ENCODE measurements at regions not wholly inside any gene's neighbourhood (a gene's known extent, or its start where the extent isn't known, plus 50 kb on each side); places are given as distances from the start of the nearest gene placed in this dataset.

DNA sequence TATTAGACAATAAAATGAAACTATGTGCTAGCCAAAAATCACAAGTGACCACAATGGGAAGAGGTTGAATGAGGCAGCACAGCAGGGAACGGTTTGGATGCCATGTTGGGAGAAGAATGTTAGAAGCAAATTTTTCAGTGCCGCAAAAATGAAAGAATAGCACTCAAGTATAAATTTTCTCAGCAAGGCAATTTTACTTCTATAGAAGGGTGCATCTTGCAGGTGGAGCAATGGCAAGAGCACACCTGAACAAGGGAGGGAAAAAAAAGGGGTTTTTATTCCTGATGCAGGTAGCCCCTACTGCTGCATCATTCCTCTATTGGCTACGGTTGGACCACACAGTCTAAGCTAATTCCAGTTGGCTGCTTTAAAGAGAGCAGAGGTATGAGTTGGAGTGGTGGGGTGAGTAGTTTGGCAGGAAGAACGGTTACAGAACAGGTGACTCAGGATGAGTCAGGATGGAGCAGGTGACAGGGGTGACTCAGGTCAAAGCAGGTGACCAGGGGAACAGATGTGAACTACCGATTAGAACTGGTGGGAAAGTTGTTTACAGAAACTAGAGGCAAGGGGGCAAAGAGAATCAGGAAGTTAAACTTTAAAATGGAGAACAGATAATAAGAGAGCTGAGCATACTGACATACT, 301.1 kb upstream of the NRIP1 start:
- DNase-seq (ENCODE audit: low read depth in 6 of 9, low spot score in 9 of 9), result no peak
- Histone ChIP-seq H3K4me1 (ENCODE audit: control insufficient read depth in 2 of 2, insufficient read depth in 2 of 2, low read length in 2 of 2) (no peaks in the 10 kb centered on the region), H3K4me3 (ENCODE audit: low read length in 2 of 2) (no peak overlapping the region), H3K27me3 (ENCODE audit: control insufficient read depth in 2 of 2, insufficient read depth in 1 of 2, low read length in 1 of 2) (no peaks in the 10 kb centered on the region), H3K36me3 (ENCODE audit: control insufficient read depth in 2 of 2, insufficient read depth in 2 of 2, low read length in 1 of 2) (no peaks in the 10 kb centered on the region), H3K9me3 (ENCODE audit: control insufficient read depth in 2 of 2, insufficient read depth in 1 of 2, low read length in 1 of 2) (peaks cover 0 to 6% of the 10 kb centered on the region in 2 donors), H3K27ac (ENCODE audit: low read depth in 1 of 2, low read length in 1 of 2) (no peak overlapping the region)
- WGBS, result 96% methylated on average over 5 of the region's 5 CpGs

DNA sequence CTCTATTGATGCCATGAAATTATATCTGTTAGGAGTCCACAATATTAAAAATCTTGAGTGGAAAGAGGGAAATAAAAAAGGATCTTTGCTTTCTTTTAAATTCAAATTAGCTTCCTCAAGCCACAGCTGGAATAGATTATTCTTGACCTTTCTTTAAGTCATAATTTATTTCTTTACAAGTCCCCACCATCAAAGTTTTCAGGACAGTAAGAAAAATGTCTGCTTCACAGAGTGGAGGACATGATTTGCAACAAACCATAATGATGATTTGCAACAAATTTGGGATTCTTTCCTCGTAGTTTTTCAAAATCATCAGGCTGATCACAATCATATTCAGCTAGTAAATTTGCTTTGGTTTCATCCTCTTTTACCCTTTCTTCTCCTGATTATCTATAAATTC, 301.8 kb upstream of the NRIP1 start:
- H3K36me3 ChIP-seq (ENCODE audit: control insufficient read depth in 2 of 2, insufficient read depth in 2 of 2, low read length in 1 of 2), result no peaks in the 10 kb centered on the region
- H3K4me1 ChIP-seq (ENCODE audit: control insufficient read depth in 2 of 2, insufficient read depth in 2 of 2, low read length in 2 of 2), result no peaks in the 10 kb centered on the region
- H3K9me3 ChIP-seq (ENCODE audit: control insufficient read depth in 2 of 2, insufficient read depth in 1 of 2, low read length in 1 of 2), result peaks cover 0 to 6% of the 10 kb centered on the region in 2 donors
- no peaks in the 10 kb centered on the region for H3K27me3 ChIP-seq (ENCODE audit: control insufficient read depth in 2 of 2, insufficient read depth in 1 of 2, low read length in 1 of 2)
- no peak overlapping the region for H3K27ac ChIP-seq (ENCODE audit: low read depth in 1 of 2, low read length in 1 of 2)
- no peak overlapping the region for H3K4me3 ChIP-seq (ENCODE audit: low read length in 2 of 2)
- no peak for DNase-seq (ENCODE audit: low read depth in 6 of 9, low spot score in 9 of 9)
- WGBS, result 96% methylated on average over 1 of the region's 1 CpG

DNA sequence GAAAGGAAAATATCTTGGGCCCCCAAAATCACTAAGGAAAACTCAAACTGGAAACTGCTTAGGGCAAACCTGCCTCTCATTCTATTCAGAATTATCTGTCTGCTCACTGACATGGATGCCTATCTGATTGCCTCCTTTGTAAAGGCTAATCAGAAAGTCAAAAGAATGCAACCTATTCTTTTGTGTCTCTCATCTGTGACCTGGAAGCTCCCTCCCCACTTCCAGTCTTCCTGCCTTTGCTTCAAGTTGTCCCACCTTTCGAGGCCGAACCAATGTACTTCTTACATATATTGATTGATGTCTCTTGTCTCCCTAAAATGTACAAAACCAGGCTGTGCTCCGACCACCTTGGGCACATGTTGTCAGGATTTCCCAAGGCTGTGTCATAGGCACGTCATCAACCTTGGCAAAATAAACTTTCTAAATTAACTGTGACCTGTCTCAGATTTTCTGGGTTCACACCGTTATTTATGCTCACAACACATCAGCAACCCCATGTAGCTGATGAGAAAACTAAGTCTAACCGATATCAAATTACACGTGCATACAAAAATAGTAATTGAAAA, 302.3 kb upstream of the NRIP1 start:
- WGBS, result 95% methylated on average over 7 of the region's 7 CpGs
- Histone ChIP-seq H3K36me3 (ENCODE audit: control insufficient read depth in 2 of 2, insufficient read depth in 2 of 2, low read length in 1 of 2) (no peaks in the 10 kb centered on the region), H3K4me3 (ENCODE audit: low read length in 2 of 2) (no peak overlapping the region), H3K27ac (ENCODE audit: low read depth in 1 of 2, low read length in 1 of 2) (no peak overlapping the region), H3K27me3 (ENCODE audit: control insufficient read depth in 2 of 2, insufficient read depth in 1 of 2, low read length in 1 of 2) (no peaks in the 10 kb centered on the region), H3K4me1 (ENCODE audit: control insufficient read depth in 2 of 2, insufficient read depth in 2 of 2, low read length in 2 of 2) (no peaks in the 10 kb centered on the region), H3K9me3 (ENCODE audit: control insufficient read depth in 2 of 2, insufficient read depth in 1 of 2, low read length in 1 of 2) (peaks cover 0 to 6% of the 10 kb centered on the region in 2 donors)
- DNase-seq (ENCODE audit: low read depth in 6 of 9, low spot score in 9 of 9), result no peak

DNA sequence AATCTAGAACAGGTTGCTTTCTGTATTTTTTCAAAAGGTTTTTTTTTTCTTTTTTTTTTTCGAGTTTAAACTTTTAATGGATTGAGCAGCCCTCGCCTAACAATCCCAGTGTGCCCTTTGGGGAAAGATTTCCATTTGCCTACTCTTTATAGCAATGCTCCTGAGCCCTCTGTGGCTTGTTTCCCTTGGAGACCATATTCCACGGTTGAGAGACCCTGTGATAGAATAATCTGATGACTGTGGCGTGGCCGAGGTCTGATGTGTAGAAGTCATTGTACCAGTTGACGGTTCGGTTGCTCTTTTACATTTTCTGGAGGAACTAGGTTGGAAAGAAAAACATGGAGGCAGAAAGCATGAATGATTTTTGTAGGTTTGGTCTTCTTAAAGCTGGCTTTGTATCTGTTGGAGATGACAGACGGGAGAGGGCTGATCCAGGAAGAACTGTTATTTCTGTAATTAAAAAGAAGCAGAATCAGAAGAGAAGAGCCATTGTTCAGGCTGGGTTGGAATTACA, 305.7 kb upstream of the NRIP1 start:
- H3K27ac ChIP-seq (ENCODE audit: low read depth in 1 of 2, low read length in 1 of 2), result no peak overlapping the region
- peaks cover 0 to 5% of the 10 kb centered on the region in 2 donors for H3K9me3 ChIP-seq (ENCODE audit: control insufficient read depth in 2 of 2, insufficient read depth in 1 of 2, low read length in 1 of 2)
- no peaks in the 10 kb centered on the region for H3K36me3 ChIP-seq (ENCODE audit: control insufficient read depth in 2 of 2, insufficient read depth in 2 of 2, low read length in 1 of 2)
- no peaks in the 10 kb centered on the region for H3K4me1 ChIP-seq (ENCODE audit: control insufficient read depth in 2 of 2, insufficient read depth in 2 of 2, low read length in 2 of 2)
- H3K27me3 ChIP-seq (ENCODE audit: control insufficient read depth in 2 of 2, insufficient read depth in 1 of 2, low read length in 1 of 2), result no peaks in the 10 kb centered on the region
- no peak overlapping the region for H3K4me3 ChIP-seq (ENCODE audit: low read length in 2 of 2)
- 96% methylated on average over 8 of the region's 8 CpGs for WGBS
- DNase-seq (ENCODE audit: low read depth in 6 of 9, low spot score in 9 of 9), result no peak

DNA sequence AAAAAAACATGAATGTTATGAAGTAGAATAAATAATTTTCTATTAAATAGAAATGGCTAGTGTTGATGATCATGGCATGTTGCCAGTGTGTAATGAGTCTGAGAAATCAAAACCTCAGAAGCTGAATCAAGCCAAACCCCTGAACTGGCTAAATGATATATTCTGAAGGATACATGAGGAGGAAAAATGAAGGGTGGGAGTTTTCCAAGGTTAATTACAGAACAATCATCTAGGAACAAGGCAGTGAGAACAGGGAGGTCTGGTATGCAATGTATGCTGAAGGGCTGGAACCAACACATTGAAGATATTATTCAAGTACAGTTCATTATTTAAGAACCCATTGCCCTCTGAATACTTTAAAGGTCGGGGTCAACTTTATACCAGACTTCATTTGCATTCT, 309.1 kb upstream of the NRIP1 start:
- Histone ChIP-seq H3K27me3 (ENCODE audit: control insufficient read depth in 2 of 2, insufficient read depth in 1 of 2, low read length in 1 of 2) (no peaks in the 10 kb centered on the region), H3K4me1 (ENCODE audit: control insufficient read depth in 2 of 2, insufficient read depth in 2 of 2, low read length in 2 of 2) (no peaks in the 10 kb centered on the region), H3K9me3 (ENCODE audit: control insufficient read depth in 2 of 2, insufficient read depth in 1 of 2, low read length in 1 of 2) (no peaks in the 10 kb centered on the region), H3K4me3 (ENCODE audit: low read length in 2 of 2) (no peak overlapping the region), H3K36me3 (ENCODE audit: control insufficient read depth in 2 of 2, insufficient read depth in 2 of 2, low read length in 1 of 2) (no peaks in the 10 kb centered on the region), H3K27ac (ENCODE audit: low read depth in 1 of 2, low read length in 1 of 2) (no peak overlapping the region)
- DNase-seq (ENCODE audit: low read depth in 6 of 9, low spot score in 9 of 9), result no peak
- 96% methylated on average over 1 of the region's 1 CpG for WGBS

DNA sequence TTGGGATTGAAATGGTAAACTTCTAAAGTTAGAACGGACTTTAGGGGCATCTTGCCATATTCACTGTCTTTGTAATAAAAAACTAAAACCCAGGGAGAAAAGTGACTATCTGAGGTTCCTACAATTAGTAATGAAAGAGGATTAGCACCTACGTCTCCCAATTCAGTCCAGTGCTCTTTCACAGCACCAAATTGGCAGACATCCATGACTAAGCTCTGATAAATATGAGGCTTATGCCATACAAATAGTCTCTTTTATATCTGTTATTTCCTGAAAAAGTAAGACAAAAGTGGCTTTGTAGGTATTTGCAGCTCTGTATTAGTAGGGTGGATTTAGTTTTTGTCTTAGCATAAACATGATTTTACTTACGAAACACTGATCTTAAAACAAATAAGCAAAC, 315.0 kb upstream of the NRIP1 start:
- H3K9me3 ChIP-seq (ENCODE audit: control insufficient read depth in 2 of 2, insufficient read depth in 1 of 2, low read length in 1 of 2), result no peaks in the 10 kb centered on the region
- H3K4me3 ChIP-seq (ENCODE audit: low read length in 2 of 2), result no peak overlapping the region
- WGBS, result 95% methylated on average over 3 of the region's 3 CpGs
- H3K27ac ChIP-seq (ENCODE audit: low read depth in 1 of 2, low read length in 1 of 2), result no peak overlapping the region
- H3K36me3 ChIP-seq (ENCODE audit: control insufficient read depth in 2 of 2, insufficient read depth in 2 of 2, low read length in 1 of 2), result no peaks in the 10 kb centered on the region
- H3K27me3 ChIP-seq (ENCODE audit: control insufficient read depth in 2 of 2, insufficient read depth in 1 of 2, low read length in 1 of 2), result no peaks in the 10 kb centered on the region
- no peak for DNase-seq (ENCODE audit: low read depth in 6 of 9, low spot score in 9 of 9)
- H3K4me1 ChIP-seq (ENCODE audit: control insufficient read depth in 2 of 2, insufficient read depth in 2 of 2, low read length in 2 of 2), result no peaks in the 10 kb centered on the region

DNA sequence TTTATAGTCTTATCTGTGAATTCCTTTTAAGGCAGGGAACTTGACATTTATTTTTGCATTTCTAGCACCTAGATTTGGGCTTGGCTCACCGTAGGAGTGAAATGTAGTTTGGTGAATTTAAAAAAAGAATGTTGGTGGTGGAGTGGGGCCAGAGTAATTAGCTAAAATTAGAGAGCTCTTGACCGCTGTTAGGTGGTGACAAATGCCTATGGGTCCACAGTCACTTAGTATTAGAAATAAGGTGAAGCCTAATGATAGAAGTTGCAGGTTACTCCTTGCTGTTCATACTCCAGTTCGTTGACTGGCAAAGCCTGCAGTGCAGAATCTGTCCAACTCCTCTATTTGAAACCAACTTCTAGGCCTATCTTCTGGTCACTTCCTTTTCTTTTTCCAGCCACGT, 318.8 kb upstream of the NRIP1 start:
- Histone ChIP-seq H3K27me3 (ENCODE audit: control insufficient read depth in 2 of 2, insufficient read depth in 1 of 2, low read length in 1 of 2) (no peaks in the 10 kb centered on the region), H3K4me3 (ENCODE audit: low read length in 2 of 2) (no peak overlapping the region), H3K9me3 (ENCODE audit: control insufficient read depth in 2 of 2, insufficient read depth in 1 of 2, low read length in 1 of 2) (peaks cover 0 to 4% of the 10 kb centered on the region in 2 donors), H3K4me1 (ENCODE audit: control insufficient read depth in 2 of 2, insufficient read depth in 2 of 2, low read length in 2 of 2) (no peaks in the 10 kb centered on the region), H3K27ac (ENCODE audit: low read depth in 1 of 2, low read length in 1 of 2) (no peak overlapping the region), H3K36me3 (ENCODE audit: control insufficient read depth in 2 of 2, insufficient read depth in 2 of 2, low read length in 1 of 2) (no peaks in the 10 kb centered on the region)
- DNase-seq (ENCODE audit: low read depth in 6 of 9, low spot score in 9 of 9), result no peak
- 96% methylated on average over 4 of the region's 4 CpGs for WGBS

DNA sequence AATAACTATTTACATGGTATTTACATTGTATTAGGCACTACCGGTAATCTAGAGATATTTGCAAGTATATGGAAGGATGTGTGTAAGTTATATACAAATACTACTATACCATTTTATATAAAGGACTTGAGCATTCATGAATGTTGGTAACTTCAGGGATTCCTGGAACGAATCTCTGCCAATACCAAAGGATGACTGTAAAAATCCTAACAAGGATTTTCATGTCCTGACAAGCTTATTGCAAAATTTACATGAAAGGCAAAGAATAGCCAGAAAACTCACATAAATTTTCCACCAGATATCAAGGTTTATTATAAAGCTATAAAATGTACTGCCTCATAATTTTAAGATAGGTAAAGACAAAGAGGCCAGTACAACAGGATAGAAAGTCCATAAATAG, 325.2 kb upstream of the NRIP1 start:
- 96% methylated on average over 2 of the region's 2 CpGs for WGBS
- H3K9me3 ChIP-seq (ENCODE audit: control insufficient read depth in 2 of 2, insufficient read depth in 1 of 2, low read length in 1 of 2), result peaks cover 0 to 4% of the 10 kb centered on the region in 2 donors
- no peak overlapping the region for H3K27ac ChIP-seq (ENCODE audit: low read depth in 1 of 2, low read length in 1 of 2)
- H3K4me1 ChIP-seq (ENCODE audit: control insufficient read depth in 2 of 2, insufficient read depth in 2 of 2, low read length in 2 of 2), result no peaks in the 10 kb centered on the region
- no peak overlapping the region for H3K4me3 ChIP-seq (ENCODE audit: low read length in 2 of 2)
- no peak for DNase-seq (ENCODE audit: low read depth in 6 of 9, low spot score in 9 of 9)
- no peaks in the 10 kb centered on the region for H3K36me3 ChIP-seq (ENCODE audit: control insufficient read depth in 2 of 2, insufficient read depth in 2 of 2, low read length in 1 of 2)
- H3K27me3 ChIP-seq (ENCODE audit: control insufficient read depth in 2 of 2, insufficient read depth in 1 of 2, low read length in 1 of 2), result no peaks in the 10 kb centered on the region

DNA sequence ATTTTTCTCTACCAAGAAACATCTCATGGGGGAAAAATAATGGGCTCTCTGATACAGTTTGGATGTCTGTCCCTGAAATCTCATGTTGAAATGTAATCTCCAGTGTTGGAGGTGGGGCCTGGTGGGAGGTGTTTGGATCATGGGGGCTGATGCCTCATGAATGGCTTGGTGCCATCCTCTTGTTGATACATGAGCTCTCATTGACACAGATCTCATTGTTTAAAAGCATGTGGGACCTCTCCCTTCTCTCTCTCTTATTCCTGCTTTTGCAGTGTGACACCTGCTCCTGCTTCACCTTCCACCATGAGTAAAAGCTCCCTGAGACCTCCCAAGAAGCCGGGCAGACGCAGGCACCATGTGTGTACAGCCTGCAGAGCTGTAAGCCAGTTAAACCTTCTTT, 332.5 kb upstream of the NRIP1 start:
- Histone ChIP-seq H3K9me3 (ENCODE audit: control insufficient read depth in 2 of 2, insufficient read depth in 1 of 2, low read length in 1 of 2) (no peaks in the 10 kb centered on the region), H3K27me3 (ENCODE audit: control insufficient read depth in 2 of 2, insufficient read depth in 1 of 2, low read length in 1 of 2) (no peaks in the 10 kb centered on the region), H3K36me3 (ENCODE audit: control insufficient read depth in 2 of 2, insufficient read depth in 2 of 2, low read length in 1 of 2) (no peaks in the 10 kb centered on the region), H3K27ac (ENCODE audit: low read depth in 1 of 2, low read length in 1 of 2) (no peak overlapping the region), H3K4me3 (ENCODE audit: low read length in 2 of 2) (no peak overlapping the region), H3K4me1 (ENCODE audit: control insufficient read depth in 2 of 2, insufficient read depth in 2 of 2, low read length in 2 of 2) (no peaks in the 10 kb centered on the region)
- DNase-seq (ENCODE audit: low read depth in 6 of 9, low spot score in 9 of 9), result no peak
- 96% methylated on average over 2 of the region's 2 CpGs for WGBS

All from thymus (tissue), 11 donors.